GM12875 (cell line): ENCODE measurements at regions not wholly inside any gene's neighbourhood (a gene's known extent, or its start where the extent isn't known, plus 50 kb on each side); places are given as distances from the start of the nearest gene placed in this dataset.

Source experiments
- H3K4me3 ChIP-seq: one replicate; pipeline ENCODE4 v1.5.1; 2011; ENCODE audit warnings: low read depth, low read length, control low read depth
- CTCF ChIP-seq: IDR thresholded peaks from 2 replicates; pipeline ENCODE4 v1.5.1; 2011; ENCODE audit warnings: low read depth, mild to moderate bottlenecking, control low read depth, inconsistent platforms, low read length, moderate library complexity, borderline replicate concordance; ENCODE audit not compliant: insufficient read depth

- TF ChIP-seq CTCF = no peak
- no peak overlapping the region for H3K4me3 ChIP-seq
Observed at GRCh38 chr3:194757647-194758061, 72.0 kb downstream of the FAM43A start.

- no peak overlapping the region for H3K4me3 ChIP-seq
- no peak for TF ChIP-seq CTCF
Observed at GRCh38 chr3:194758716-194759115, 73.0 kb downstream of the FAM43A start.

- TF ChIP-seq CTCF = no peak
- H3K4me3 ChIP-seq = no peak overlapping the region
Observed at GRCh38 chr3:194760494-194761137, 74.9 kb downstream of the FAM43A start.

- H3K4me3 ChIP-seq = no peak overlapping the region
- no peak for TF ChIP-seq CTCF
Observed at GRCh38 chr3:194761384-194761783, 75.7 kb downstream of the FAM43A start.

DNA sequence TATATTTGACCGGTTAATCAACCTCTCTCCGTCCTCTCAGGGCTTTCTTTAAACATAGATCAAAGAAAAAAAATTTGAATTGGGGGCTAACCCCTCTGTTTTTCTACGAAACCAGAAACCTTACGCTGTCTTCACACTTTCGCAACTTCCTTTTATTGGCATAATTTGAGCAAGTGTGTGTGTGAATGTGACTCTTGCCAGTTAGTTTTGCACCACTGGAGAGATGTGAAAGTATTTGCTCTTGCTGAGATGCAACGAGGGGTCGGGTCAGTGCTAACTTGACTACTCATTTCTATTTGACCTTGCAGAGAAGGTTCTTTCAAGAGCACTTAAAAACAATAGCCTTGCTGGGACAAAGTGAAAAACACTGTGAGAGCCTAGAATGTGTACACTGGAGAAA, 81.2 kb downstream of the FAM43A start:
- H3K4me3 ChIP-seq = no peak overlapping the region
- no peak for TF ChIP-seq CTCF

DNA sequence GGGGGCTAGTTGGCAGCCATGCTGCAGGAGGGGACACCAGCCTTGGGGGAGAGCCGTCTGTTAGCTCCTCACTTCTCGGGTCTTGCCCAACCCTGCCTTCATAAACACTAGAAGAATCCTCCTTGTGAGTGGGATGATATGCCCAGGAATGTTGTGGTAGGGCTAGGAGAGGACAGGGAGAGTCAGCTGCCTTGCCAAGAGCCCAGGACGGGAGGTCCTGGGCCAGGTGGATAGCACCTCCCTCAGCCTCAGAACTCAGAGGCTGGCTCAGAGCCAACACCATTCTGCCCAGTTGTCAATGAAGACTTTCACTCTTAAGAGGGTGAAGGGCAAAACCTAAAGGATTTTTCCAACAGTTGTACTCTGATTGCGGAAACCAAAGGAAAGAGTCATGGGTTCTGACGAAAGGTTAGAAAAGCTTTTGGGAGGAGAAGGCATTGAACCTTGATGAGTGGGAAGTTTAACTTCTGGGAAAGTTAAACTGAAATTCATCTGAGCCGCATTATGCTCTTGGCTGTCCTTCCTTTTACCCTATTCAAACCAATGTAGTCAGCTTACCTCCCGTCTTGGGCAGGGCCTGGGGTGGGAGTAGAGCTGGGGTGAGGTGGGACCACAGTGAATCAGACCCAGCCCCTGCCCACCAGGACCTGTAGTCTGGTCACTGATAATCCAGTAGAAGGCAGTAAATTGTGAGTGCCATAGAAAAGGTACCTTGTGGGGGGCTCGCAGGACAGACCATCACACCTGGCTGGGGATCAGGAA, 81.9 kb downstream of the FAM43A start:
- TF ChIP-seq CTCF = no peak
- no peak overlapping the region for H3K4me3 ChIP-seq

- no peak overlapping the region for H3K4me3 ChIP-seq
- TF ChIP-seq CTCF = no peak
Observed at GRCh38 chr3:194768586-194768985, 82.9 kb downstream of the FAM43A start.
